Astrocyte (in vitro differentiated cells and primary cell): ENCODE measurements at regions not wholly inside any gene's neighbourhood (a gene's known extent, or its start where the extent isn't known, plus 50 kb on each side); places are given as distances from the start of the nearest gene placed in this dataset.

Source experiments
- EZH2 ChIP-seq: IDR thresholded peaks from 2 replicates; pipeline ENCODE4 v1.6.1; 2012; ENCODE audit warnings: mild to moderate bottlenecking, low read length, inconsistent platforms; ENCODE audit not compliant: insufficient read depth
- TF ChIP-seq, protein P1 (sequence below): IDR thresholded peaks from 2 replicates; pipeline ENCODE4 v1.5.1; 2011; ENCODE audit warnings: low read depth, mild to moderate bottlenecking, inconsistent platforms, low read length, moderate library complexity; ENCODE audit not compliant: insufficient read depth

DNA sequence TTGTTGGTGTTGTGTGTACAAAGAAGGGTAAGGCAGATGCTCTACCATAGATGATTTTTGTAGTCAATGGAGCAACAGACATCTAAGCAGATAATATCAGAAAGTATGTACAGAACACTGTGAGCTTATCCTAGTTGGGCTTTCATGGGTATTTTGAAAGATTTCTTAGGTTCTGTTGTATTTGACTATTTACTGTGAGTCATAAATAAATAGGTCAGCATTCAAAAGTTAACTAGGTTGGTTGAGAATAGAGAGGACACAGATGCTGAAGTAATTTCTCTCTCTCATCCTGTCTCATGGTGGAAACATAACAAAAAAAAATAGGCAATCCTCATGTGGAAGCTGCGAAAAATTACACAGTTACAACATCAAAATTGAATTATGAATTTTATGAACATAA is 413.5 kb downstream of the CCDC91 start:
- TF ChIP-seq, protein P1, sequence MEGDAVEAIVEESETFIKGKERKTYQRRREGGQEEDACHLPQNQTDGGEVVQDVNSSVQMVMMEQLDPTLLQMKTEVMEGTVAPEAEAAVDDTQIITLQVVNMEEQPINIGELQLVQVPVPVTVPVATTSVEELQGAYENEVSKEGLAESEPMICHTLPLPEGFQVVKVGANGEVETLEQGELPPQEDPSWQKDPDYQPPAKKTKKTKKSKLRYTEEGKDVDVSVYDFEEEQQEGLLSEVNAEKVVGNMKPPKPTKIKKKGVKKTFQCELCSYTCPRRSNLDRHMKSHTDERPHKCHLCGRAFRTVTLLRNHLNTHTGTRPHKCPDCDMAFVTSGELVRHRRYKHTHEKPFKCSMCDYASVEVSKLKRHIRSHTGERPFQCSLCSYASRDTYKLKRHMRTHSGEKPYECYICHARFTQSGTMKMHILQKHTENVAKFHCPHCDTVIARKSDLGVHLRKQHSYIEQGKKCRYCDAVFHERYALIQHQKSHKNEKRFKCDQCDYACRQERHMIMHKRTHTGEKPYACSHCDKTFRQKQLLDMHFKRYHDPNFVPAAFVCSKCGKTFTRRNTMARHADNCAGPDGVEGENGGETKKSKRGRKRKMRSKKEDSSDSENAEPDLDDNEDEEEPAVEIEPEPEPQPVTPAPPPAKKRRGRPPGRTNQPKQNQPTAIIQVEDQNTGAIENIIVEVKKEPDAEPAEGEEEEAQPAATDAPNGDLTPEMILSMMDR, result no peak
- no peak for TF ChIP-seq EZH2
